GM12892 (cell line): ENCODE measurements at regions not wholly inside any gene's neighbourhood (a gene's known extent, or its start where the extent isn't known, plus 50 kb on each side); places are given as distances from the start of the nearest gene placed in this dataset.

Experiments used
- POLR2A ChIP-seq: IDR thresholded peaks from 2 replicates; pipeline ENCODE4 v1.6.1; 2011; ENCODE audit warnings: low read depth, low read length, control low read depth
- POLR2AphosphoS5 ChIP-seq: IDR thresholded peaks from 2 replicates; pipeline ENCODE4 v1.6.1; 2011; ENCODE audit warnings: low read depth, low read length, control low read depth

DNA sequence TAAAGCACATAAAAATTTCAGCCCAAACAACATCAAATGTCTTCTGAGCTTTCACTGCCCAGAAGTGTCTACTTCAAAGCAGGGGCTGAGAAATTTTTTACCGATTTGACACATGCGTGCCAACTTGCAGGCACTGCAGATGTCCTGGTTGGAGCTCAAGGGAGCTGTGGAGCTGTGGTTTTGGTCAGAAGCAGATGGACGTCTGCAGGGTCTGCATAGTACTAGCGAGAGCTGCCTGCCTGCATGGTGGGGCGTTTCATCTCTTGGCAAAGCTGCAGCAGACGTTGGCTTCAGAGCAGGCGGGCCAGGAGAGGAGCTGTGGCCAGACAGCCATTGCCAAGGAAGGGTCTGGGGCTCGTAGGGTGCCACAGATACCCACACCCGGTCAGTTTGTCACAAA, 296.7 kb downstream of the GLRX3 start:
- TF ChIP-seq POLR2AphosphoS5: no peak
- TF ChIP-seq POLR2A: no peak
